Keratinocyte (primary cell): ENCODE measurements at regions not wholly inside any gene's neighbourhood (a gene's known extent, or its start where the extent isn't known, plus 50 kb on each side); places are given as distances from the start of the nearest gene placed in this dataset.

Source experiments
- DNase-seq: peaks from one replicate; pipeline ENCODE4 v3.0.0-alpha.2; 2011; ENCODE audit warnings: low read depth, missing footprints, low spot score
- FAIRE-seq: peaks from 2 replicates; lab custom pipeline; 2011; peaks lifted over from hg19 to GRCh38; lab: Jason Lieb, UNC
- H2AFZ ChIP-seq: 2 replicates; pipeline ENCODE4 v1.6.0; 2012; ENCODE audit warnings: low read length, control low read depth, inconsistent platforms; ENCODE audit not compliant: control insufficient read depth
- H3K27ac ChIP-seq: 2 replicates; pipeline ENCODE4 v1.5.1; 2011; ENCODE audit warnings: low read length; ENCODE audit not compliant: control insufficient read depth, insufficient read depth
- H3K27me3 ChIP-seq: 3 replicates; pipeline ENCODE4 v1.6.0; 2011; ENCODE audit warnings: low read length; ENCODE audit not compliant: control insufficient read depth, insufficient read depth; ENCODE audit errors: extremely low read depth
- H3K36me3 ChIP-seq, 2 experiments: 2 replicates in 1 of 2; 3 replicates in 1 of 2; pipeline ENCODE4 v1.5.1; 2011; ENCODE audit warnings: low read length in 2 of 2, mild to moderate bottlenecking in 1 of 2; ENCODE audit not compliant: control insufficient read depth in 2 of 2, insufficient read depth in 2 of 2; ENCODE audit errors: extremely low read depth in 1 of 2
- H3K4me1 ChIP-seq: 3 replicates; pipeline ENCODE4 v1.5.1; 2011; ENCODE audit warnings: low read length; ENCODE audit not compliant: control insufficient read depth, insufficient read depth; ENCODE audit errors: extremely low read depth
- H3K4me2 ChIP-seq: 3 replicates; pipeline ENCODE4 v1.6.0; 2011; ENCODE audit warnings: low read depth, low read length; ENCODE audit not compliant: control insufficient read depth, insufficient read depth; ENCODE audit errors: extremely low read depth
- H3K4me3 ChIP-seq, 3 experiments: fragments of 200-600 bp in 1 of 3; sonication (generic) in 1 of 3; 2 replicates in 2 of 3; 3 replicates in 1 of 3; pipeline ENCODE4 v1.5.1; 2011 to 2016; ENCODE audit warnings: low read length in 3 of 3, mild to moderate bottlenecking in 3 of 3, control low read depth in 2 of 3, inconsistent platforms in 1 of 3, low read depth in 1 of 3, mixed read lengths in 1 of 3, mixed run types in 1 of 3, moderate library complexity in 1 of 3; ENCODE audit not compliant: control insufficient read depth in 2 of 3, insufficient read depth in 2 of 3; ENCODE audit errors: extremely low read depth in 1 of 3
- H3K79me2 ChIP-seq: 2 replicates; pipeline ENCODE4 v1.6.0; 2012; ENCODE audit warnings: low read length; ENCODE audit not compliant: control insufficient read depth, insufficient read depth
- H3K9ac ChIP-seq: 3 replicates; pipeline ENCODE4 v1.6.0; 2011; ENCODE audit warnings: low read length; ENCODE audit not compliant: control insufficient read depth, insufficient read depth; ENCODE audit errors: extremely low read depth
- H3K9me1 ChIP-seq: 3 replicates; pipeline ENCODE4 v1.6.0; 2011; ENCODE audit warnings: low read length; ENCODE audit not compliant: control insufficient read depth, insufficient read depth; ENCODE audit errors: extremely low read depth
- H3K9me3 ChIP-seq: 2 replicates; pipeline ENCODE4 v1.5.1; 2012; ENCODE audit warnings: low read depth, low read length; ENCODE audit not compliant: control insufficient read depth
- H4K20me1 ChIP-seq: 3 replicates; pipeline ENCODE4 v1.6.0; 2011; ENCODE audit warnings: low read length; ENCODE audit not compliant: control insufficient read depth, insufficient read depth; ENCODE audit errors: extremely low read depth
- CTCF ChIP-seq, 3 experiments: IDR thresholded peaks in 1 of 3; conservative IDR thresholded peaks in 1 of 3; optimal IDR thresholded peaks in 1 of 3; 2 replicates in 2 of 3; 3 replicates in 1 of 3; pipeline versions ENCODE3 to v1.5.1; 2011; ENCODE audit warnings: low read length in 3 of 3, mild to moderate bottlenecking in 3 of 3, moderate library complexity in 2 of 3, control low read depth in 1 of 3, inconsistent platforms in 1 of 3; ENCODE audit not compliant: insufficient read depth in 2 of 3; ENCODE audit errors: extremely low read depth in 1 of 3
- EZH2 ChIP-seq: IDR thresholded peaks from one replicate; pipeline ENCODE4 v1.6.1; 2012; ENCODE audit warnings: inconsistent platforms, mild to moderate bottlenecking, low read length, moderate library complexity
- dilution Hi-C: fragments of 300-500 bp; cut with MboI; formaldehyde crosslinking; loops from one replicate; pipeline ENCODE4 v1.7.0; 2020; ENCODE audit warnings: low sequenced_read_pairs; ENCODE audit not compliant: extremely low pct_ligation_motif_present

GRCh38 chr12:75953312-75953906 is 78.2 kb downstream of the PHLDA1 start:
- H2AFZ ChIP-seq: peak overlapping the region; percentile 53
- peak overlapping the region; percentile 66 for H3K9ac ChIP-seq
- peak; percentile 75 for FAIRE-seq
- H3K9me3 ChIP-seq: no peaks in the 10 kb centered on the region
- H3K27me3 ChIP-seq: no peaks in the 10 kb centered on the region
- H3K9me1 ChIP-seq: no peaks in the 10 kb centered on the region
- TF ChIP-seq CTCF (optimal IDR thresholded peaks at IDR 0.05 in 1 of 3, IDR thresholded peaks at IDR 0.05 in 1 of 3, conservative IDR thresholded peaks at IDR 0.05 in 1 of 3; ENCODE audit: extremely low read depth in 1 of 3, insufficient read depth in 2 of 3, low read length in 3 of 3) (no peak), EZH2 (no peak)
- no peak overlapping the region for H3K4me3 ChIP-seq
- DNase-seq: no peak
- dilution Hi-C loops: no loop called here
- peak overlapping the region; percentile 98 for H3K27ac ChIP-seq
- H3K36me3 ChIP-seq: no peaks in the 10 kb centered on the region
- H3K79me2 ChIP-seq: no peaks in the 10 kb centered on the region
- H4K20me1 ChIP-seq: no peaks in the 10 kb centered on the region
- H3K4me1 ChIP-seq: peaks cover 28% of the 10 kb centered on the region
- H3K4me2 ChIP-seq: peak overlapping the region; percentile 73

GRCh38 chr12:75951399-75952278 is 79.9 kb downstream of the PHLDA1 start:
- no peak for FAIRE-seq
- DNase-seq: no peak
- Histone ChIP-seq H3K36me3 (no peaks in the 10 kb centered on the region), H3K79me2 (no peaks in the 10 kb centered on the region), H3K4me1 (peaks cover 38% of the 10 kb centered on the region), H2AFZ (no peak overlapping the region), H3K9me1 (no peaks in the 10 kb centered on the region), H4K20me1 (no peaks in the 10 kb centered on the region), H3K4me2 (no peak overlapping the region), H3K9me3 (no peaks in the 10 kb centered on the region), H3K9ac (no peak overlapping the region), H3K4me3 (no peak overlapping the region), H3K27ac (peak overlapping the region; percentile 11), H3K27me3 (no peaks in the 10 kb centered on the region)
- TF ChIP-seq EZH2: no peak
- no peak for TF ChIP-seq CTCF (optimal IDR thresholded peaks at IDR 0.05 in 1 of 3, IDR thresholded peaks at IDR 0.05 in 1 of 3, conservative IDR thresholded peaks at IDR 0.05 in 1 of 3; ENCODE audit: extremely low read depth in 1 of 3, insufficient read depth in 2 of 3, low read length in 3 of 3)
- dilution Hi-C loops: no loop called here
